Endodermal cell (in vitro differentiated cells): ENCODE measurements at regions not wholly inside any gene's neighbourhood (a gene's known extent, or its start where the extent isn't known, plus 50 kb on each side); places are given as distances from the start of the nearest gene placed in this dataset.

Experiments
- DNase-seq: peaks from one replicate; pipeline ENCODE4 v3.0.0-alpha.2; 2017
- H3K27ac ChIP-seq: 2 replicates; pipeline ENCODE4 v1.5.1; 2013; ENCODE audit warnings: mild to moderate bottlenecking, low read depth, low read length, moderate library complexity
- H3K27me3 ChIP-seq: 2 replicates; pipeline ENCODE4 v1.6.1; 2013; ENCODE audit warnings: mild to moderate bottlenecking, low read length, moderate library complexity; ENCODE audit not compliant: insufficient read depth, control insufficient read depth, poor library complexity, severe bottlenecking
- H3K36me3 ChIP-seq: 2 replicates; pipeline ENCODE4 v1.7.0; 2013; ENCODE audit warnings: mild to moderate bottlenecking, low read length, moderate library complexity; ENCODE audit not compliant: control insufficient read depth, insufficient read depth
- H3K4me1 ChIP-seq: one replicate; pipeline ENCODE4 v1.7.0; 2013; ENCODE audit warnings: low read length; ENCODE audit not compliant: control insufficient read depth, insufficient read depth
- H3K4me3 ChIP-seq: 2 replicates; pipeline ENCODE4 v1.5.1; 2013; ENCODE audit warnings: mild to moderate bottlenecking, low read length, moderate library complexity
- H3K9ac ChIP-seq: 2 replicates; pipeline ENCODE4 v1.6.1; 2013; ENCODE audit warnings: mild to moderate bottlenecking, low read length, moderate library complexity; ENCODE audit not compliant: poor library complexity, severe bottlenecking; ENCODE audit errors: extremely low read depth
- H3K9me3 ChIP-seq: 2 replicates; pipeline ENCODE4 v1.6.1; 2013; ENCODE audit warnings: mild to moderate bottlenecking, low read length, moderate library complexity; ENCODE audit not compliant: control insufficient read depth
- H3K27ac Mint-ChIP-seq: 2 replicates; pipeline ENCODE4 v1.8.0; 2020; ENCODE audit warnings: mixed read lengths
- H3K27me3 Mint-ChIP-seq: 2 replicates; pipeline ENCODE4 v1.8.0; 2021; ENCODE audit warnings: mild to moderate bottlenecking, mixed read lengths; ENCODE audit not compliant: insufficient read depth
- H3K36me3 Mint-ChIP-seq: 2 replicates; pipeline ENCODE4 v1.8.0; 2020; ENCODE audit warnings: low read depth, mixed read lengths
- H3K4me1 Mint-ChIP-seq: 2 replicates; pipeline ENCODE4 v1.8.0; 2020; ENCODE audit warnings: mixed read lengths
- H3K4me3 Mint-ChIP-seq: 2 replicates; pipeline ENCODE4 v1.8.0; 2020; ENCODE audit warnings: mild to moderate bottlenecking, moderate library complexity, mixed read lengths
- H3K9me3 Mint-ChIP-seq: 2 replicates; pipeline ENCODE4 v1.8.0; 2020; ENCODE audit warnings: mild to moderate bottlenecking, mixed read lengths
- WGBS, 2 experiments: methylation state at CpG; one replicate each; pipeline versions ENCODE4 v1.1.5 to v1.1.7; 2013; ENCODE audit warnings: missing lambda C conversion rate in 2 of 2, mixed read lengths in 1 of 2; ENCODE audit not compliant: insufficient coverage in 1 of 2, insufficient read length in 1 of 2; 5-methylcytosine and 5-hydroxymethylcytosine counted together
- TF ChIP-seq, protein P1 (sequence below): fragments of 200-600 bp; sonication (generic); conservative IDR thresholded peaks from 2 replicates; pipeline ENCODE4 v1.5.0; 2021; ENCODE audit warnings: antibody characterized with exemption, mild to moderate bottlenecking

DNA sequence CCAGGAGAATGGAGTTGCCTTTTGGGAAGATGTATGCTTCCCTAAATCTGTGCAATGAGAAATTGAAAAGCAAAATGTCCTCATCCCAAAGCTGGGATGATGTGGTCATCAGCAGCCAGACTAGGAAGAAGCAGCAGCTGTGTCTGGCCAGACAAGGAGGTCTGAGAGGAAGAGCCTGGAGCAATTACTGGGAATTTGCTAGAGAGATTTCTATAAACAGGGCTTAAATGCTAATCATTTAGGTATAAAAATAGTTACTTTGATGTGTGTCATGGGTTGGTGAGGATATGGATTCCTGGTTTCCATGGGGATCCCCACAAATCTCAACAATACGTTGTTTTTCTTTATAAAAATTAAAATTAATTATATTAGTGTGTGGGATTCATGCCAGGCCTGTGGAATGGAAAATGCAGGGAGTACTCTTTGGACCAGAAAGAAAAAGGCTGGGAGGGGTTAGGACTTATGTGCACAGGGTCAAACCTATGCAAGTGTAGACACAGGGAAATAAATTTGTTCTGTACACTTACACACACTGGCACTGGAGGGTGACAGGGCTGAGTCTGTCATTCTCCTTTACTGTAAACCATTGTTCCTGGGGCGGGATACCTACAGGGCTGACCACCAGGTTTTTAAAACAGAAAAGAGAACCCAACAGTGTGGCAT lies 58.7 kb upstream of the TRPC7 start:
- Mint-ChIP-seq H3K27ac (no peak overlapping the region), H3K27me3 (no peaks in the 10 kb centered on the region), H3K4me3 (no peak overlapping the region), H3K36me3 (no peaks in the 10 kb centered on the region), H3K9me3 (no peaks in the 10 kb centered on the region), H3K4me1 (peaks cover 29% of the 10 kb centered on the region)
- no peaks in the 10 kb centered on the region for H3K9me3 ChIP-seq
- DNase-seq = no peak
- TF ChIP-seq, protein P1, sequence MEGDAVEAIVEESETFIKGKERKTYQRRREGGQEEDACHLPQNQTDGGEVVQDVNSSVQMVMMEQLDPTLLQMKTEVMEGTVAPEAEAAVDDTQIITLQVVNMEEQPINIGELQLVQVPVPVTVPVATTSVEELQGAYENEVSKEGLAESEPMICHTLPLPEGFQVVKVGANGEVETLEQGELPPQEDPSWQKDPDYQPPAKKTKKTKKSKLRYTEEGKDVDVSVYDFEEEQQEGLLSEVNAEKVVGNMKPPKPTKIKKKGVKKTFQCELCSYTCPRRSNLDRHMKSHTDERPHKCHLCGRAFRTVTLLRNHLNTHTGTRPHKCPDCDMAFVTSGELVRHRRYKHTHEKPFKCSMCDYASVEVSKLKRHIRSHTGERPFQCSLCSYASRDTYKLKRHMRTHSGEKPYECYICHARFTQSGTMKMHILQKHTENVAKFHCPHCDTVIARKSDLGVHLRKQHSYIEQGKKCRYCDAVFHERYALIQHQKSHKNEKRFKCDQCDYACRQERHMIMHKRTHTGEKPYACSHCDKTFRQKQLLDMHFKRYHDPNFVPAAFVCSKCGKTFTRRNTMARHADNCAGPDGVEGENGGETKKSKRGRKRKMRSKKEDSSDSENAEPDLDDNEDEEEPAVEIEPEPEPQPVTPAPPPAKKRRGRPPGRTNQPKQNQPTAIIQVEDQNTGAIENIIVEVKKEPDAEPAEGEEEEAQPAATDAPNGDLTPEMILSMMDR = no peak
- peaks cover 13% of the 10 kb centered on the region for H3K4me1 ChIP-seq
- H3K27ac ChIP-seq = no peak overlapping the region
- H3K36me3 ChIP-seq = no peaks in the 10 kb centered on the region
- H3K4me3 ChIP-seq = no peak overlapping the region
- WGBS, 2 experiments = 95 to 100% methylated on average over 1 to 2 of the region's 2 CpGs
- no peaks in the 10 kb centered on the region for H3K27me3 ChIP-seq
- no peak overlapping the region for H3K9ac ChIP-seq

- peak; percentile 57 for DNase-seq
- no peaks in the 10 kb centered on the region for H3K27me3 Mint-ChIP-seq
- H3K4me3 ChIP-seq = no peak overlapping the region
These were observed 55.0 kb upstream of the TRPC7 start for GRCh38 chr5:136420168-136420898.

DNA sequence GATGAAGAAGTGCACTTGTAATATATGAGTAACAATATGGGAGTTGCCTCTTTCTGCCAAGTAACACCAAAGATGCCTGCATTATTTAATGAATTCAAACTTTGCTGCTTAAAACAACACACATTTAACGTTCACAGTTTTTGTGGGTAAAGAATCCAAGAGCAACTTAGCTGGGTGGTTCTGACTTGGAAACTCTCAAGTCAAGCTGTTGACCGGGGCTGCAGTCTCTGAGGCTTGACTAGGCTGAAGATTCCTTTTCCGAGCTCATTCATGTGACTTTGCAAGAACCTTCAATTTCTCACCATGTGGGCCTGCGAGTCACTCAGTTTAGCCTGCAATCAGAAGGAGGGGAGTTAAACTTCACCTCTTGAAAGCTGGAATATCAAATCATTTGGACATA lies 53.0 kb upstream of the TRPC7 start:
- Mint-ChIP-seq H3K27ac (no peak overlapping the region), H3K9me3 (no peaks in the 10 kb centered on the region), H3K4me3 (no peak overlapping the region), H3K4me1 (peaks cover 45% of the 10 kb centered on the region), H3K36me3 (no peaks in the 10 kb centered on the region), H3K27me3 (no peaks in the 10 kb centered on the region)
- Histone ChIP-seq H3K9me3 (no peaks in the 10 kb centered on the region), H3K4me3 (no peak overlapping the region), H3K36me3 (no peaks in the 10 kb centered on the region), H3K4me1 (peaks cover 21% of the 10 kb centered on the region), H3K9ac (no peak overlapping the region), H3K27me3 (no peaks in the 10 kb centered on the region), H3K27ac (no peak overlapping the region)
- DNase-seq = no peak
- WGBS, 2 experiments = 90 to 100% methylated on average over 2 to 4 of the region's 4 CpGs
- TF ChIP-seq, protein P1 = no peak

More at GRCh38 chr5:136420168-136420898, 55.0 kb upstream of the TRPC7 start:
- no peaks in the 10 kb centered on the region for H3K36me3 Mint-ChIP-seq
- H3K27ac ChIP-seq = no peak overlapping the region
- H3K9ac ChIP-seq = no peak overlapping the region
- no peaks in the 10 kb centered on the region for H3K36me3 ChIP-seq
- no peaks in the 10 kb centered on the region for H3K9me3 Mint-ChIP-seq
- no peak overlapping the region for H3K4me3 Mint-ChIP-seq
- peak overlapping the region; percentile 50 for H3K27ac Mint-ChIP-seq
- H3K9me3 ChIP-seq = no peaks in the 10 kb centered on the region
- TF ChIP-seq, protein P1 = no peak
- no peaks in the 10 kb centered on the region for H3K27me3 ChIP-seq
- peaks cover 48% of the 10 kb centered on the region for H3K4me1 Mint-ChIP-seq
- peaks cover 21% of the 10 kb centered on the region for H3K4me1 ChIP-seq
- 66 to 80% methylated on average over 1 to 5 of the region's 5 CpGs for WGBS, 2 experiments
